ENCODE measurements at regions not wholly inside any gene's neighbourhood (a gene's known extent, or its start where the extent isn't known, plus 50 kb on each side); places are given as distances from the start of the nearest gene placed in this dataset.

DNA sequence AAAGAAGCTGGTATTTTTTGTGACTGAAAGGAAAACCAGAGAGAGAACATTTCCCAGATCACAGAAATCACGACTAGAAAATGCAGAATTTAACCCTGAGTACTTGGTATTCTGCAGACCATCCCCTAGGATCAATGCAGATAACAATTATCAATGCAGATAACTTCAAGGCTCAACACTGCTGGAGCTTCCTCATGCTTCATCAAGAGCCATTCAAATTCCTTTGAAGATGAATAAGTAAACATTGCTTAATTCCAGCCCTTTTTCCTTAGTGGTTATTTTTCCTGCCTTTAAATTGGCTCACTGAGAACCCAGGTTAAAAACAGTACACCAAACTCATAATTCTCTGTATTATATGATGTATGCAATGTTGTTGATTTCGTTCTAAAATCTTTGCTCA is 370.1 kb upstream of the TLE4 start:
- 37 to 47% methylated on average over 2 of the region's 2 CpGs for WGBS, 2 donors
- H3K36me3 ChIP-seq (ENCODE audit: control insufficient read depth in 1 of 2, insufficient read depth in 2 of 2, low read length in 1 of 2), result no peaks in the 10 kb centered on the region
- ATAC-seq (ENCODE audit: low FRiP score) (no peak), DNase-seq (no peak)
- H3K9me3 ChIP-seq (ENCODE audit: control insufficient read depth, low read length), result no peaks in the 10 kb centered on the region
- intact Hi-C loops (cut with DNase I), result no loop called here
- H3K27ac ChIP-seq (ENCODE audit: low read depth in 1 of 2, low read length in 2 of 2), result no peak overlapping the region
- no peaks in the 10 kb centered on the region for H3K27me3 ChIP-seq (ENCODE audit: control insufficient read depth in 1 of 2, insufficient read depth in 2 of 2, low read length in 1 of 2)
- no peak overlapping the region for H3K4me3 ChIP-seq (ENCODE audit: low read length in 2 of 2)
- H3K4me1 ChIP-seq (ENCODE audit: control insufficient read depth in 1 of 2, insufficient read depth in 2 of 2, low read length in 2 of 2), result no peaks in the 10 kb centered on the region

- 52 to 55% methylated on average over 5 of the region's 5 CpGs for WGBS, 2 donors
- no peak overlapping the region for H3K27ac ChIP-seq (ENCODE audit: low read depth in 1 of 2, low read length in 2 of 2)
- intact Hi-C loops (cut with DNase I), result no loop called here
- H3K4me1 ChIP-seq (ENCODE audit: control insufficient read depth in 1 of 2, insufficient read depth in 2 of 2, low read length in 2 of 2), result no peaks in the 10 kb centered on the region
- peaks cover 0 to 2% of the 10 kb centered on the region in 2 donors for H3K27me3 ChIP-seq (ENCODE audit: control insufficient read depth in 1 of 2, insufficient read depth in 2 of 2, low read length in 1 of 2)
- H3K4me3 ChIP-seq (ENCODE audit: low read length in 2 of 2), result no peak overlapping the region
- no peak for DNase-seq
- H3K36me3 ChIP-seq (ENCODE audit: control insufficient read depth in 1 of 2, insufficient read depth in 2 of 2, low read length in 1 of 2), result no peaks in the 10 kb centered on the region
- H3K9me3 ChIP-seq (ENCODE audit: control insufficient read depth, low read length), result no peaks in the 10 kb centered on the region
- ATAC-seq (ENCODE audit: low FRiP score), result no peak
Measured at GRCh38 chr9:79208791-79209396, 362.9 kb upstream of the TLE4 start.

- Histone ChIP-seq H3K4me3 (ENCODE audit: low read length in 2 of 2) (no peak overlapping the region), H3K27ac (ENCODE audit: low read depth in 1 of 2, low read length in 2 of 2) (no peak overlapping the region), H3K4me1 (ENCODE audit: control insufficient read depth in 1 of 2, insufficient read depth in 2 of 2, low read length in 2 of 2) (no peaks in the 10 kb centered on the region), H3K27me3 (ENCODE audit: control insufficient read depth in 1 of 2, insufficient read depth in 2 of 2, low read length in 1 of 2) (peaks cover 0 to 2% of the 10 kb centered on the region in 2 donors), H3K9me3 (ENCODE audit: control insufficient read depth, low read length) (no peaks in the 10 kb centered on the region), H3K36me3 (ENCODE audit: control insufficient read depth in 1 of 2, insufficient read depth in 2 of 2, low read length in 1 of 2) (no peaks in the 10 kb centered on the region)
- DNase-seq (no peak), ATAC-seq (ENCODE audit: low FRiP score) (no peak)
- intact Hi-C loops (cut with DNase I), result no loop called here
- 88 to 89% methylated on average over 5 of the region's 5 CpGs for WGBS, 2 donors
Measured at GRCh38 chr9:79210541-79211243, 361.1 kb upstream of the TLE4 start.

- intact Hi-C loops (cut with DNase I), result no loop called here
- Histone ChIP-seq H3K9me3 (ENCODE audit: control insufficient read depth, low read length) (no peaks in the 10 kb centered on the region), H3K4me3 (ENCODE audit: low read length in 2 of 2) (no peak overlapping the region), H3K4me1 (ENCODE audit: control insufficient read depth in 1 of 2, insufficient read depth in 2 of 2, low read length in 2 of 2) (no peaks in the 10 kb centered on the region), H3K36me3 (ENCODE audit: control insufficient read depth in 1 of 2, insufficient read depth in 2 of 2, low read length in 1 of 2) (no peaks in the 10 kb centered on the region), H3K27me3 (ENCODE audit: control insufficient read depth in 1 of 2, insufficient read depth in 2 of 2, low read length in 1 of 2) (peaks cover 0 to 2% of the 10 kb centered on the region in 2 donors), H3K27ac (ENCODE audit: low read depth in 1 of 2, low read length in 2 of 2) (no peak overlapping the region)
- ATAC-seq (ENCODE audit: low FRiP score), result no peak
- DNase-seq, result no peak
- WGBS, 2 donors, result 78 to 84% methylated on average over 3 of the region's 3 CpGs
Measured at GRCh38 chr9:79213417-79214125, 358.2 kb upstream of the TLE4 start.

- no peaks in the 10 kb centered on the region for H3K4me1 ChIP-seq (ENCODE audit: control insufficient read depth in 1 of 2, insufficient read depth in 2 of 2, low read length in 2 of 2)
- WGBS, 2 donors, result 39 to 53% methylated on average over 4 of the region's 4 CpGs
- H3K9me3 ChIP-seq (ENCODE audit: control insufficient read depth, low read length), result no peaks in the 10 kb centered on the region
- DNase-seq (no peak), ATAC-seq (ENCODE audit: low FRiP score) (no peak)
- H3K4me3 ChIP-seq (ENCODE audit: low read length in 2 of 2), result no peak overlapping the region
- intact Hi-C loops (cut with DNase I), result no loop called here
- H3K27me3 ChIP-seq (ENCODE audit: control insufficient read depth in 1 of 2, insufficient read depth in 2 of 2, low read length in 1 of 2), result no peaks in the 10 kb centered on the region
- H3K27ac ChIP-seq (ENCODE audit: low read depth in 1 of 2, low read length in 2 of 2), result no peak overlapping the region
- no peaks in the 10 kb centered on the region for H3K36me3 ChIP-seq (ENCODE audit: control insufficient read depth in 1 of 2, insufficient read depth in 2 of 2, low read length in 1 of 2)
Measured at GRCh38 chr9:79215821-79216220, 355.9 kb upstream of the TLE4 start.

DNA sequence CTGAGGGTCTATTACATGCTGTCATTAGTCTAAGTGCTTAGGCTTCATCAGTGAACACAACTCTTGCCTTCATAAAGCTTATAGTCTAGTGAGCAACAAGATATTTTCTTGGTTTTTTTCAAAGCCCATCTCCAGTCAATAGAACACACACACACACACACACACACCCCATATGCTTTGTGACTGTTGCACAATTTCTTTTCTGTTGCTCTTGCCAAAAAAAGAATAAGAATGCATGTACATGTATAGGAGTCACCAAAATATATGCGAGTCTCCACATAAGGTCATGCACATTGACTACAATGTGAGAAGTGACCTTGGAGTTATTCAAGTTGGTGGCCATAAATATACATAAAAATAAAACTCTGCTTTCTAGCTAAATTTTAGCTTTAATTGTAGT is 351.5 kb upstream of the TLE4 start:
- H3K36me3 ChIP-seq (ENCODE audit: control insufficient read depth in 1 of 2, insufficient read depth in 2 of 2, low read length in 1 of 2), result no peaks in the 10 kb centered on the region
- ATAC-seq (ENCODE audit: low FRiP score), result no peak
- 51 to 75% methylated on average over 1 of the region's 1 CpG for WGBS, 2 donors

GRCh38 chr9:79220666-79221065 is 351.1 kb upstream of the TLE4 start:
- no peaks in the 10 kb centered on the region for H3K4me1 ChIP-seq (ENCODE audit: control insufficient read depth in 1 of 2, insufficient read depth in 2 of 2, low read length in 2 of 2)
- H3K27me3 ChIP-seq (ENCODE audit: control insufficient read depth in 1 of 2, insufficient read depth in 2 of 2, low read length in 1 of 2), result no peaks in the 10 kb centered on the region
- WGBS, 2 donors, result 16 to 19% methylated on average over 1 of the region's 1 CpG
- H3K27ac ChIP-seq (ENCODE audit: low read depth in 1 of 2, low read length in 2 of 2), result no peak overlapping the region
- intact Hi-C loops (cut with DNase I), result no loop called here
- H3K36me3 ChIP-seq (ENCODE audit: control insufficient read depth in 1 of 2, insufficient read depth in 2 of 2, low read length in 1 of 2), result no peaks in the 10 kb centered on the region
- no peak overlapping the region for H3K4me3 ChIP-seq (ENCODE audit: low read length in 2 of 2)
- no peaks in the 10 kb centered on the region for H3K9me3 ChIP-seq (ENCODE audit: control insufficient read depth, low read length)
- ATAC-seq (ENCODE audit: low FRiP score), result no peak
- no peak for DNase-seq

More for the DNA sequence above, 351.5 kb upstream of the TLE4 start:
- Histone ChIP-seq H3K4me3 (ENCODE audit: low read length in 2 of 2) (no peak overlapping the region), H3K27ac (ENCODE audit: low read depth in 1 of 2, low read length in 2 of 2) (no peak overlapping the region), H3K4me1 (ENCODE audit: control insufficient read depth in 1 of 2, insufficient read depth in 2 of 2, low read length in 2 of 2) (no peaks in the 10 kb centered on the region), H3K9me3 (ENCODE audit: control insufficient read depth, low read length) (no peaks in the 10 kb centered on the region), H3K27me3 (ENCODE audit: control insufficient read depth in 1 of 2, insufficient read depth in 2 of 2, low read length in 1 of 2) (no peaks in the 10 kb centered on the region)
- intact Hi-C loops (cut with DNase I), result no loop called here
- no peak for DNase-seq

DNA sequence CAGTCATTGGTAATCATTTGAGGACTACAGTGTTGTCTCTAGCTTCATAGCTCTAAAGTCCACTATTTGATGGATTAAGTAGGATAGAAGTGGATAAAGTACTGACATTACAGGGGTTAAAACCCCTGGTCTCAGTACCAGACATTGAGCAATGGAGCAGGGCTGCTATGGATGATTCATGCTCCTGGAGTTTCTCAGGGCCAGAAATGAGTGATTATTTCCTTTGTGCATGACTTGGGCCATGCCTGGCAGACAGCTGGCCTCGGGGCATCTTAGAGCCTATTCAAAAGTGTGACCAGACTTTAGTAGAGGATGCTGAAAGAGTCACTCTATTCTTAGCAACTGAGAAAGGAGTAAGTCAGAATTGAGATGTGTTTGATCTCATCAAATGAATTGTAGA is 350.7 kb upstream of the TLE4 start:
- Histone ChIP-seq H3K9me3 (ENCODE audit: control insufficient read depth, low read length) (no peaks in the 10 kb centered on the region), H3K27ac (ENCODE audit: low read depth in 1 of 2, low read length in 2 of 2) (no peak overlapping the region), H3K4me3 (ENCODE audit: low read length in 2 of 2) (no peak overlapping the region), H3K4me1 (ENCODE audit: control insufficient read depth in 1 of 2, insufficient read depth in 2 of 2, low read length in 2 of 2) (no peaks in the 10 kb centered on the region), H3K27me3 (ENCODE audit: control insufficient read depth in 1 of 2, insufficient read depth in 2 of 2, low read length in 1 of 2) (no peaks in the 10 kb centered on the region), H3K36me3 (ENCODE audit: control insufficient read depth in 1 of 2, insufficient read depth in 2 of 2, low read length in 1 of 2) (no peaks in the 10 kb centered on the region)
- WGBS, 2 donors, result 8 to 9% methylated on average over 1 of the region's 1 CpG
- DNase-seq, result peak in 1 of 2 donors; percentile 49
- ATAC-seq (ENCODE audit: low FRiP score), result no peak
- intact Hi-C loops (cut with DNase I), result no loop called here

DNA sequence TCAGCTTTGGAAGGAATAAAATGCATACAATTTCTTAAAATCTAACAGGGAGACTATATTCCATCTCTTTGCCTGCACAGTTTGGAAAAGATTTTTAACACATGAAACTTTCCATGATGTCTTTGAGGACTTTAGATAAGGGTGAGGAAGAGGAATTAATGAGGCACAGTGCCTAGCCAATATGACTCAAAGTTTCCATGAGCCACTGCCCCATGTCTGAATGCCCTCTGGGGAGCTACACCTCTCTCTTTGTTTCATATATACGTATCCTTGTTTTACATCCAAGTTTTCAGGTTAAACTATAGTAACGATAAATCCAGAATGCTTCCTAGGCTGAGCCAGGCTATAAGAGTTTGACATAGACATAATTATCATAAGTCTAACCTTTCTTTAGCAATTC is 349.3 kb upstream of the TLE4 start:
- no peak for DNase-seq
- Histone ChIP-seq H3K36me3 (ENCODE audit: control insufficient read depth in 1 of 2, insufficient read depth in 2 of 2, low read length in 1 of 2) (no peaks in the 10 kb centered on the region), H3K4me1 (ENCODE audit: control insufficient read depth in 1 of 2, insufficient read depth in 2 of 2, low read length in 2 of 2) (no peaks in the 10 kb centered on the region), H3K9me3 (ENCODE audit: control insufficient read depth, low read length) (no peaks in the 10 kb centered on the region), H3K4me3 (ENCODE audit: low read length in 2 of 2) (no peak overlapping the region), H3K27ac (ENCODE audit: low read depth in 1 of 2, low read length in 2 of 2) (no peak overlapping the region), H3K27me3 (ENCODE audit: control insufficient read depth in 1 of 2, insufficient read depth in 2 of 2, low read length in 1 of 2) (no peaks in the 10 kb centered on the region)
- ATAC-seq (ENCODE audit: low FRiP score), result no peak
- intact Hi-C loops (cut with DNase I), result no loop called here
- 48 to 58% methylated on average over 2 of the region's 2 CpGs for WGBS, 2 donors
